Lung (tissue), 11 donors: ENCODE measurements at regions not wholly inside any gene's neighbourhood (a gene's known extent, or its start where the extent isn't known, plus 50 kb on each side); places are given as distances from the start of the nearest gene placed in this dataset.

ENCODE experiments used
- ATAC-seq: fragments of 200-7000 bp; cut with Tn5 transposase; one replicate; pipeline ENCODE4 v1.9.1; 2020; ENCODE audit warnings: moderate number of reproducible peaks; ENCODE audit not compliant: insufficient read depth, low FRiP score
- DNase-seq, 3 donors: peaks; one replicate each; pipeline ENCODE4 v3.0.0-alpha.2; 2013 to 2017
- H3K27ac ChIP-seq, 2 donors: one replicate each; pipeline ENCODE4 v1.5.1; 2013; ENCODE audit warnings: mild to moderate bottlenecking in 2 of 2, moderate library complexity in 2 of 2, control low read depth in 1 of 2, inconsistent platforms in 1 of 2, low read depth in 1 of 2, low read length in 1 of 2
- H3K27me3 ChIP-seq, 3 donors: one replicate each; pipeline ENCODE4 v1.5.1; 2013; ENCODE audit warnings: low read length in 2 of 3; ENCODE audit not compliant: control insufficient read depth in 3 of 3, insufficient read depth in 3 of 3
- H3K36me3 ChIP-seq, 4 donors: one replicate each; pipeline ENCODE4 v1.5.1; 2013; ENCODE audit warnings: low read length in 4 of 4, mild to moderate bottlenecking in 1 of 4, moderate library complexity in 1 of 4; ENCODE audit not compliant: control insufficient read depth in 4 of 4, insufficient read depth in 4 of 4
- H3K4me1 ChIP-seq, 5 donors: one replicate each; pipeline ENCODE4 v1.5.1; 2013; ENCODE audit warnings: low read length in 5 of 5, mild to moderate bottlenecking in 2 of 5, moderate library complexity in 1 of 5; ENCODE audit not compliant: control insufficient read depth in 5 of 5, insufficient read depth in 5 of 5
- H3K4me3 ChIP-seq: one replicate; pipeline ENCODE4 v1.5.1; 2013; ENCODE audit warnings: mild to moderate bottlenecking, control low read depth, moderate library complexity
- H3K9ac ChIP-seq, 2 donors: one replicate each; pipeline ENCODE4 v1.5.1; 2013; ENCODE audit warnings: low read length in 2 of 2, control low read depth in 1 of 2; ENCODE audit not compliant: insufficient read depth in 1 of 2
- H3K9me3 ChIP-seq, 4 donors: one replicate each; pipeline ENCODE4 v1.5.1; 2013; ENCODE audit warnings: low read length in 3 of 4, mild to moderate bottlenecking in 1 of 4, moderate library complexity in 1 of 4; ENCODE audit not compliant: control insufficient read depth in 4 of 4, insufficient read depth in 3 of 4
- WGBS, 2 donors: extraction: QIAGEN DNeasy Blood & Tissue Kit; methylation state at CpG; one replicate each; pipeline ENCODE4 v1.1.7; 2013; 5-methylcytosine and 5-hydroxymethylcytosine counted together
- TF ChIP-seq, protein P1 (sequence below): IDR thresholded peaks from 2 replicates; pipeline ENCODE4 v1.5.1; 2012; ENCODE audit warnings: mild to moderate bottlenecking; ENCODE audit errors: control extremely low read depth, extremely low read depth
- donor health status: control.
- donor health status: control.
- donor health status: Bipolar disorder and iron deficiency.
- donor health status: healthy.
- donor health status: DM: yes; HTN: yes; CAD: no.

DNA sequence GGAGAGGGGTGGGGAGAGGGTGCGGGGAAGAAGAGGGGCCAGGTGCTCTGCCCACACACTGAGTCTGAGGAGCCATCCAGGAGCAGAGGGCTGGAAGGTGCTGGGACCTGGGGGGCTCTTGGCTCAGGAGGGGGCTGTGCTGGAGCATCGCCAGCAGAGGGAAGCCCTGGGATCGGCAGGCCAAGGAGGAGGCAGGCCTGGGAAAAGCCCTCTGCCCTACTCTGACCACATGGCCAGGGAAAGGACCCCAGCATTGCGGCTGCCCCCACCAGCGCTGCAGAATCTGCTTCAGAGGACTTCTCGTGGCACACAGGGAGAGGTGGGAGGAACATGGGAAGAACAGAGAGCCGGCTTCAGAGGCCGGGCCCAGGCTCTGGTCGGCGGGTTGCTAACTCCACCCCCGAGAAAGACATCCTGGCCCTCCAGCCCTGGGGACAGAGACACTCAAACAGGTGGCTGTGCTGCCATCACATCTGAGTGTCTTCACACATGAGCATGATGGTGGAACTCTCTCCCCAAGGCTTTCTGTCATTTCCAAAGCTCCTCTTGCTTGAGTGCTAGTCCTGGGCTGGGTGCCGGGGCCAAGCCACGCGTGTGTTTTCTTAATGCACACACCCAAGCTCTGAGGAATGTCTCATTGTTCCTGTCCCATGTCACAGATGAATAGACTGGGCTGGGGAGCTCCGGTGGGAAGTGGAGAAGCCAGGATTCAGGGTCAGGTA, 1378.0 kb downstream of the BRD1 start:
- TF ChIP-seq, protein P1, sequence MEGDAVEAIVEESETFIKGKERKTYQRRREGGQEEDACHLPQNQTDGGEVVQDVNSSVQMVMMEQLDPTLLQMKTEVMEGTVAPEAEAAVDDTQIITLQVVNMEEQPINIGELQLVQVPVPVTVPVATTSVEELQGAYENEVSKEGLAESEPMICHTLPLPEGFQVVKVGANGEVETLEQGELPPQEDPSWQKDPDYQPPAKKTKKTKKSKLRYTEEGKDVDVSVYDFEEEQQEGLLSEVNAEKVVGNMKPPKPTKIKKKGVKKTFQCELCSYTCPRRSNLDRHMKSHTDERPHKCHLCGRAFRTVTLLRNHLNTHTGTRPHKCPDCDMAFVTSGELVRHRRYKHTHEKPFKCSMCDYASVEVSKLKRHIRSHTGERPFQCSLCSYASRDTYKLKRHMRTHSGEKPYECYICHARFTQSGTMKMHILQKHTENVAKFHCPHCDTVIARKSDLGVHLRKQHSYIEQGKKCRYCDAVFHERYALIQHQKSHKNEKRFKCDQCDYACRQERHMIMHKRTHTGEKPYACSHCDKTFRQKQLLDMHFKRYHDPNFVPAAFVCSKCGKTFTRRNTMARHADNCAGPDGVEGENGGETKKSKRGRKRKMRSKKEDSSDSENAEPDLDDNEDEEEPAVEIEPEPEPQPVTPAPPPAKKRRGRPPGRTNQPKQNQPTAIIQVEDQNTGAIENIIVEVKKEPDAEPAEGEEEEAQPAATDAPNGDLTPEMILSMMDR: no peak
- no peak for DNase-seq
- Histone ChIP-seq H3K9ac (no peak overlapping the region), H3K36me3 (no peaks in the 10 kb centered on the region), H3K27me3 (peaks cover 0 to 7% (median 0%) of the 10 kb centered on the region in 3 donors), H3K9me3 (peaks cover 0 to 4% (median 0%) of the 10 kb centered on the region in 4 donors), H3K4me3 (no peak overlapping the region), H3K4me1 (peaks cover 0 to 10% (median 0%) of the 10 kb centered on the region in 5 donors), H3K27ac (no peak overlapping the region)
- ATAC-seq: no peak
- WGBS, 2 donors: 74 to 76% methylated on average over 15 of the region's 15 CpGs

DNA sequence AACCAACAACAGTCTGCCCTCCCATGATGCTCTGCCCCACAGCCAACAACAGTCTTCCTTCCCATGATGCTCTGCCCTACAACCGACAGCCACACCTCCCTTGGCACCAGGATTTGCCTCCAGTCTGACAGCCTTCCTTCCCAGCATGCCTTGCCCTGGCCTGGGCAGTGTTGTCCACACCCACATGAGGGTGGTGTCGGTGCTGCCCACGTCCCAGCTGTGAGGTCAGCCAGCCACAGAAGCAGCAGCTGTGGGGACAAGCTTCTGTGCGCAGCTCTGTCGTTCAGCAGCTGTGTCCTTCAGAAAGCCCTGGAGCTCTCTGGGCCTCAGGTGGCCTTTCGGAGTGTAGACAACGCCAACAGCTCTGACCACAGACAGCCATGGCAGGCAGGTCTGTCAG, 1378.9 kb downstream of the BRD1 start:
- ATAC-seq (no peak), DNase-seq (no peak)
- peaks cover 0 to 4% (median 0%) of the 10 kb centered on the region in 4 donors for H3K9me3 ChIP-seq
- peaks cover 0 to 10% (median 0%) of the 10 kb centered on the region in 5 donors for H3K4me1 ChIP-seq
- WGBS, 2 donors: 90 to 93% methylated on average over 7 of the region's 7 CpGs
- H3K4me3 ChIP-seq: no peak overlapping the region
- TF ChIP-seq, protein P1: no peak
- H3K9ac ChIP-seq: no peak overlapping the region
- H3K27ac ChIP-seq: no peak overlapping the region
- H3K36me3 ChIP-seq: no peaks in the 10 kb centered on the region
- H3K27me3 ChIP-seq: peaks cover 0 to 7% (median 0%) of the 10 kb centered on the region in 3 donors

DNA sequence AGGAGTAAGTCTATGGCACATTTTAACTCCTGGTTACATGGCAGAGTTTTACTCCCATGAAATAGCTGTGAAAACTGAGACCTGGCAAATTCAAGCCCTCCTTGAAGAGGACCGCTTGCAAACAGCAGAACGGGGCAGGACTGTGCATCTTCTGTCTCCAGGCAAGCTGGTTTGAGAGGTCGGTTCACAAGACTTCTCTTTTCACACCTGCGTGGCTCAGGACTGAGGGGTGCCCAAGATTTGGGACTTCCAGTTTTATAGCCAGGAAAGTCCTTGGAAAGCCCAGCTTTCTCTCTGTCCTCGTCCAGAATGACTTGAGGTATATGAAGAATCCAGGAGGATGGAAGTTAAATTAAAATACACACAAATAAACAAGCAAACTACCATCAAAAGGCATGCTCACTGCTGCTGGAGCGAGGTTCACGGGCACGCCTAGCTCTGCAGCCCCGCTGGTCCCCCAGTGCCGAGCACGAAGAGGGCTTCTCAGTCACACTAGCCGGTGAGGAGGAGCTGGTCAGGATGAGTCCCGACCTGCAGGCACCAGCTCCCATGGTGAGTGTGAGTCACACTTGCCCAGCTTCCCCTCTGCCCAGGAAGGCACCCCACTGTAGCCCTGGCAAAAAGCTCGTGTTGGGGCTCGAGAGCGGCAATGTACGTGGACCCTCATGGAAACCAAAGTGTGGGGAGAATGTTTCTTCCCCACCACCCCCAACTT, 1382.4 kb downstream of the BRD1 start:
- no peak overlapping the region for H3K4me3 ChIP-seq
- WGBS, 2 donors: 83 to 84% methylated on average over 17 of the region's 17 CpGs
- no peak overlapping the region for H3K9ac ChIP-seq
- no peak overlapping the region for H3K27ac ChIP-seq
- no peak for DNase-seq
- peaks cover 0 to 6% (median 0%) of the 10 kb centered on the region in 5 donors for H3K4me1 ChIP-seq
- TF ChIP-seq, protein P1: no peak
- ATAC-seq: no peak
- peaks cover 0 to 4% (median 0%) of the 10 kb centered on the region in 4 donors for H3K9me3 ChIP-seq
- no peaks in the 10 kb centered on the region for H3K36me3 ChIP-seq
- H3K27me3 ChIP-seq: peaks cover 0 to 7% (median 0%) of the 10 kb centered on the region in 3 donors
